Mesothelial cell of epicardium (in vitro differentiated cells): ENCODE measurements at regions not wholly inside any gene's neighbourhood (a gene's known extent, or its start where the extent isn't known, plus 50 kb on each side); places are given as distances from the start of the nearest gene placed in this dataset.

Experiments used
- DNase-seq, 2 experiments: peaks; one replicate each; pipeline ENCODE4 v3.0.0; 2021; ENCODE audit warnings: low spot score in 2 of 2; ENCODE audit not compliant: unreplicated experiment in 2 of 2
- H3K27ac Mint-ChIP-seq: 2 replicates; pipeline ENCODE4 v1.8.0; 2021; ENCODE audit warnings: mixed read lengths
- H3K27me3 Mint-ChIP-seq: 2 replicates; pipeline ENCODE4 v1.8.0; 2021; ENCODE audit warnings: low read depth, mixed read lengths
- H3K36me3 Mint-ChIP-seq: 2 replicates; pipeline ENCODE4 v1.8.0; 2021; ENCODE audit warnings: mixed read lengths
- H3K4me1 Mint-ChIP-seq: 2 replicates; pipeline ENCODE4 v1.8.0; 2021; ENCODE audit warnings: mixed read lengths
- H3K4me3 Mint-ChIP-seq: 2 replicates; pipeline ENCODE4 v1.8.0; 2021; ENCODE audit warnings: mild to moderate bottlenecking, moderate library complexity, mixed read lengths
- H3K9me3 Mint-ChIP-seq: 2 replicates; pipeline ENCODE4 v1.8.0; 2021; ENCODE audit warnings: mixed read lengths
- TF ChIP-seq, protein P1 (sequence below): fragments of 200-600 bp; sonication (generic); IDR thresholded peaks from one replicate; pipeline ENCODE4 v1.5.0; 2021; ENCODE audit warnings: antibody characterized with exemption; ENCODE audit not compliant: unreplicated experiment

GRCh38 chr3:34013818-34014570 is 215.6 kb downstream of the PDCD6IP start:
- H3K4me3 Mint-ChIP-seq, result no peak overlapping the region
- DNase-seq, result no peak
- H3K4me1 Mint-ChIP-seq, result peaks cover 4% of the 10 kb centered on the region
- no peaks in the 10 kb centered on the region for H3K36me3 Mint-ChIP-seq
- H3K9me3 Mint-ChIP-seq, result no peaks in the 10 kb centered on the region
- peaks cover 22% of the 10 kb centered on the region for H3K27me3 Mint-ChIP-seq
- H3K27ac Mint-ChIP-seq, result no peak overlapping the region
- TF ChIP-seq, protein P1, sequence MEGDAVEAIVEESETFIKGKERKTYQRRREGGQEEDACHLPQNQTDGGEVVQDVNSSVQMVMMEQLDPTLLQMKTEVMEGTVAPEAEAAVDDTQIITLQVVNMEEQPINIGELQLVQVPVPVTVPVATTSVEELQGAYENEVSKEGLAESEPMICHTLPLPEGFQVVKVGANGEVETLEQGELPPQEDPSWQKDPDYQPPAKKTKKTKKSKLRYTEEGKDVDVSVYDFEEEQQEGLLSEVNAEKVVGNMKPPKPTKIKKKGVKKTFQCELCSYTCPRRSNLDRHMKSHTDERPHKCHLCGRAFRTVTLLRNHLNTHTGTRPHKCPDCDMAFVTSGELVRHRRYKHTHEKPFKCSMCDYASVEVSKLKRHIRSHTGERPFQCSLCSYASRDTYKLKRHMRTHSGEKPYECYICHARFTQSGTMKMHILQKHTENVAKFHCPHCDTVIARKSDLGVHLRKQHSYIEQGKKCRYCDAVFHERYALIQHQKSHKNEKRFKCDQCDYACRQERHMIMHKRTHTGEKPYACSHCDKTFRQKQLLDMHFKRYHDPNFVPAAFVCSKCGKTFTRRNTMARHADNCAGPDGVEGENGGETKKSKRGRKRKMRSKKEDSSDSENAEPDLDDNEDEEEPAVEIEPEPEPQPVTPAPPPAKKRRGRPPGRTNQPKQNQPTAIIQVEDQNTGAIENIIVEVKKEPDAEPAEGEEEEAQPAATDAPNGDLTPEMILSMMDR, result no peak

DNA sequence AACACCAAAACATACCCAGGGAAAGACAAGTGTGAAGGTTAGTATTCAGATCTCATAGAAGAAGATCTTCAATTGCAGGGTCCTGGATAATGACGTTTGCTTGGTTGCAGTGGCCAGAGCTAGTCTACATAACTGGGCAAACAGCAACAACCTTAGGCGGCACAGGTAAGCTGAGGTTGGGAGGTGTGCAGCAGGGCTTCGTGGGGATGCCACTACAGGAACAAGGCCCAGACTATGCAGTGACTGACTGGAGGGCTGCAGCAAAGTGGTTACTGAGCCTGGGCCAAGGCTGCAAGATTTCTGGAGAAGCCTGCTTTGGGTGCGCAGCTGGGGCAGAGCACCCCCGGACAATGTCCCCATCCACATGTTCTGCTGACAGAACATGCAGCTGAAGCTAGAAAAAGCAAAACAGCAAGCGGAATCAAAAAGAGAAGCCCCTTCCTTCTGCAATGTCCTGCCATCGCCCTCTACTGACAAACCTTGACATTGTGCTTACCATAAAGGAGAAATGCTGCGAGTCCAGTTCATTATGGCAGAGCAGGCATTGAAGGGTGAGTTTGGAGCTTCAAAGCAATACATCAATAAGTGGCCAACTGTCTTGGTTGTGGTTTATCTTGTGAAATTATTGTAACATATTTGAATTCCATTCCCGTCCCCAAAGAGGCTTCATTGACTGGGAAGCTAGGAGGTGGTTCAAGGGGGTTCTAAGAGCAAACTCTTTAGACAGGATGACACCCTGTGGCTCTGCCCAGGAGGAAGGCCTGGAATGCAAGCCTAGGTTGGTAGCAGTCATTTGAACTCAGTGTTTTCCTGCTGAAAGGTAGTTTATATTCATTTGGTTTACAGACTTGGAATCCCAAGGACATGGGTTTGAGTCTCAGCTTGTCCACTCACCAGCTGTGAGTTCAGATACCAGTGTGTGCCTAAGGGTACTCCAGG is 217.0 kb downstream of the PDCD6IP start:
- H3K36me3 Mint-ChIP-seq, result no peaks in the 10 kb centered on the region
- no peak overlapping the region for H3K27ac Mint-ChIP-seq
- no peak for DNase-seq
- H3K4me3 Mint-ChIP-seq, result no peak overlapping the region
- no peaks in the 10 kb centered on the region for H3K9me3 Mint-ChIP-seq
- peaks cover 4% of the 10 kb centered on the region for H3K4me1 Mint-ChIP-seq
- TF ChIP-seq, protein P1, result no peak
- peaks cover 33% of the 10 kb centered on the region for H3K27me3 Mint-ChIP-seq

GRCh38 chr3:34016925-34017587 is 218.6 kb downstream of the PDCD6IP start:
- Mint-ChIP-seq H3K36me3 (no peaks in the 10 kb centered on the region), H3K9me3 (no peaks in the 10 kb centered on the region), H3K27ac (no peak overlapping the region), H3K4me3 (no peak overlapping the region), H3K27me3 (peaks cover 37% of the 10 kb centered on the region), H3K4me1 (peaks cover 1% of the 10 kb centered on the region)
- no peak for DNase-seq
- TF ChIP-seq, protein P1, result no peak

GRCh38 chr3:34017757-34018156 is 219.3 kb downstream of the PDCD6IP start:
- Mint-ChIP-seq H3K9me3 (no peaks in the 10 kb centered on the region), H3K4me3 (no peak overlapping the region), H3K27ac (no peak overlapping the region), H3K36me3 (no peaks in the 10 kb centered on the region), H3K4me1 (no peaks in the 10 kb centered on the region), H3K27me3 (peaks cover 37% of the 10 kb centered on the region)
- DNase-seq, result no peak
- TF ChIP-seq, protein P1, result no peak

DNA sequence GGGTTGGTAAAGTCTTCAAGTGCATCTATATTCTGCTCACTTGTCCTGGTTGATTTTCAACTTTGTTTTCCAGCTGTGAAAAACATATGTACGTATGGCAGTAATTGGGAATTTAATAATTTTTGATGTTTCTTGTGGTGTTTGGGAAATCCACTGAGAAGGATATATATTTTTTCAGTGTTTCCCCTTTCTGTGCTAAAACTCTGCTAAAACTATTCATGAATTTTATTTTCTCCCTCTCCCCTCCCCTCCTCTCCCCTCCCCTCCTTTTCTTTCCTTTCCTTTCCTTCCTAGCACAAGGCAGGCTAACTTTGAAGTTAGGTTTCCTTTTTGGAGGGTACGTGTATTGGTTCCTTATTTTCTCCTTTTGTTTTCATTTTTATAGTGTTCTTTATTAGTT is 220.7 kb downstream of the PDCD6IP start:
- DNase-seq, result no peak
- Mint-ChIP-seq H3K27ac (no peak overlapping the region), H3K27me3 (peaks cover 37% of the 10 kb centered on the region), H3K4me3 (no peak overlapping the region), H3K9me3 (no peaks in the 10 kb centered on the region), H3K4me1 (no peaks in the 10 kb centered on the region), H3K36me3 (no peaks in the 10 kb centered on the region)
- TF ChIP-seq, protein P1, result no peak
